BE2C (cell line): ENCODE measurements at regions not wholly inside any gene's neighbourhood (a gene's known extent, or its start where the extent isn't known, plus 50 kb on each side); places are given as distances from the start of the nearest gene placed in this dataset.

Experiments used
- DNase-seq: peaks from one replicate; pipeline ENCODE4 v3.0.0-alpha.2; 2020
- H3K27me3 ChIP-seq: fragments of 250-450 bp; sonication (Bioruptor Pico); 2 replicates; pipeline ENCODE4 v1.5.1; 2020; ENCODE audit warnings: mild to moderate bottlenecking
- H3K36me3 ChIP-seq: fragments of 250-450 bp; sonication (Bioruptor Pico); 2 replicates; pipeline ENCODE4 v1.5.1; 2020; ENCODE audit warnings: mild to moderate bottlenecking
- H3K4me1 ChIP-seq: fragments of 250-450 bp; sonication (Bioruptor Pico); 2 replicates; pipeline ENCODE4 v1.5.1; 2020
- H3K4me3 ChIP-seq: 2 replicates; pipeline ENCODE4 v1.5.1; 2011; ENCODE audit warnings: low read depth, low read length
- H3K9me3 ChIP-seq: fragments of 250-450 bp; sonication (Bioruptor Pico); 2 replicates; pipeline ENCODE4 v1.5.1; 2020
- TF ChIP-seq, protein P1 (sequence below): IDR thresholded peaks from 2 replicates; pipeline ENCODE4 v1.5.1; 2012; ENCODE audit warnings: mild to moderate bottlenecking, low read depth, low read length

- Histone ChIP-seq H3K4me1 (no peaks in the 10 kb centered on the region), H3K36me3 (no peaks in the 10 kb centered on the region), H3K27me3 (no peaks in the 10 kb centered on the region), H3K9me3 (no peaks in the 10 kb centered on the region), H3K4me3 (no peak overlapping the region)
- TF ChIP-seq, protein P1, sequence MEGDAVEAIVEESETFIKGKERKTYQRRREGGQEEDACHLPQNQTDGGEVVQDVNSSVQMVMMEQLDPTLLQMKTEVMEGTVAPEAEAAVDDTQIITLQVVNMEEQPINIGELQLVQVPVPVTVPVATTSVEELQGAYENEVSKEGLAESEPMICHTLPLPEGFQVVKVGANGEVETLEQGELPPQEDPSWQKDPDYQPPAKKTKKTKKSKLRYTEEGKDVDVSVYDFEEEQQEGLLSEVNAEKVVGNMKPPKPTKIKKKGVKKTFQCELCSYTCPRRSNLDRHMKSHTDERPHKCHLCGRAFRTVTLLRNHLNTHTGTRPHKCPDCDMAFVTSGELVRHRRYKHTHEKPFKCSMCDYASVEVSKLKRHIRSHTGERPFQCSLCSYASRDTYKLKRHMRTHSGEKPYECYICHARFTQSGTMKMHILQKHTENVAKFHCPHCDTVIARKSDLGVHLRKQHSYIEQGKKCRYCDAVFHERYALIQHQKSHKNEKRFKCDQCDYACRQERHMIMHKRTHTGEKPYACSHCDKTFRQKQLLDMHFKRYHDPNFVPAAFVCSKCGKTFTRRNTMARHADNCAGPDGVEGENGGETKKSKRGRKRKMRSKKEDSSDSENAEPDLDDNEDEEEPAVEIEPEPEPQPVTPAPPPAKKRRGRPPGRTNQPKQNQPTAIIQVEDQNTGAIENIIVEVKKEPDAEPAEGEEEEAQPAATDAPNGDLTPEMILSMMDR = no peak
- no peak for DNase-seq
These were observed 1122.6 kb downstream of the FLRT2 start for GRCh38 chr14:86652526-86652925.

GRCh38 chr14:86646696-86647690, 1117.0 kb downstream of the FLRT2 start:
- TF ChIP-seq, protein P1 = peak; percentile 41
- DNase-seq = no peak
- Histone ChIP-seq H3K4me1 (no peaks in the 10 kb centered on the region), H3K36me3 (no peaks in the 10 kb centered on the region), H3K4me3 (no peak overlapping the region), H3K9me3 (no peaks in the 10 kb centered on the region), H3K27me3 (no peaks in the 10 kb centered on the region)

GRCh38 chr14:86646125-86646524, 1116.2 kb downstream of the FLRT2 start:
- Histone ChIP-seq H3K4me3 (no peak overlapping the region), H3K27me3 (no peaks in the 10 kb centered on the region), H3K9me3 (no peaks in the 10 kb centered on the region), H3K4me1 (no peaks in the 10 kb centered on the region), H3K36me3 (no peaks in the 10 kb centered on the region)
- no peak for DNase-seq
- TF ChIP-seq, protein P1 = no peak

DNA sequence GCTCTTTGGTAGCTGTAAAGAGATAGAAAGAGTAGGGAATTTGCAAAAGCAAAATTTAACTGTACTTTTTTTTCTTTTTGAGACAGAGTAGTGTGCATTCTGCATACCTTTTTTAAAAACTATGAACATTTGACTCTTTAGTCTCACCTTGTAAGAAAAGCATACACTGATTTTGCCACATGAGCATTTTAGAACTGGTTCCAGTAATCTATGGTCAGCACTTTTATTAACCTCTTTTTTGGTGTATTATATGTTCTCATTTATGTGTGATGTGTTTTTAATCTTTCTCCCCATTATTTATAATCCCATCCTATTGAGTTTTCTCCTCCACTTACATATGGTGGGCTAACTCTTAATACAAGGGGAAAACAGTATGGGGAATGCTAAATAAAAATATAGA, 1111.4 kb downstream of the FLRT2 start:
- no peaks in the 10 kb centered on the region for H3K9me3 ChIP-seq
- no peaks in the 10 kb centered on the region for H3K4me1 ChIP-seq
- TF ChIP-seq, protein P1 = no peak
- H3K4me3 ChIP-seq = no peak overlapping the region
- DNase-seq = no peak
- no peaks in the 10 kb centered on the region for H3K27me3 ChIP-seq
- H3K36me3 ChIP-seq = no peaks in the 10 kb centered on the region

DNA sequence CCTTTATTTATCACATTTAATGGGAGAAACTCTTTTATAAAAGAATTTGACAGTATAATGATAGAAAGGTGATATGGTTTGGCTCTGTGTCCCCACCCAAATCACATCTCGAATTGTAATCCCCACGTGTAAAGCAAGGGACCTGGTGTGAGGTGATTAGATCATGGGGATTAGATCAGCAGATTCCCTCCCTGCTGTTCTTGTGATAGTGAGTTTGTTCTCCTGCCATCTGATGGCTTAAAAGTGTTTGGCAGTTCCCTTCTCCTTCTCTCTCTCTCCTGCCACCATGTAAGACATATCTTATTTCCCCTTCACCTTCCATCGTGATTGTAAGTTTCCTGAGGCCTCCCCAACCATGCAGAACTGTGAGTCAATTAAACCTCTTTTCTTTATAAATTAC, 1110.3 kb downstream of the FLRT2 start:
- DNase-seq = no peak
- Histone ChIP-seq H3K4me1 (no peaks in the 10 kb centered on the region), H3K4me3 (no peak overlapping the region), H3K27me3 (no peaks in the 10 kb centered on the region), H3K36me3 (no peaks in the 10 kb centered on the region), H3K9me3 (no peaks in the 10 kb centered on the region)
- TF ChIP-seq, protein P1 = no peak

DNA sequence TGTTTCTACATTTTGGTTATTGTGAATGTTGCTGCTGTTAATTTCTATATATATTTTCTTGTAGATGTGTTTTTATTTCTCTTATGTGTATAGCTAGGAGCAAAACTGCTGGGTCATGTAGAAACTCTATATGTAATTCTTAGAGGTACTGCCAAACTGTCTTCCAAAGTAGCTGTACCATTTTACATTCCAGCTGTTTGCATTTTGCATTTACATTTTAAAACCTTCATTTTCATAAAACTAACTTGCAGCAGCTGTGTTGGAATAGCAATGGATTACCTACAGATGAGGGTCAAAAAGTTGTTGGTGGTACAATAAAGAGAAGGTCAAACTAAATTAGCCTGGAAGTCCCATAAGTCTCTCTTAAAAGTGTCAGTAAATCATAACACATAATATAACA, 1109.7 kb downstream of the FLRT2 start:
- H3K27me3 ChIP-seq = no peaks in the 10 kb centered on the region
- H3K36me3 ChIP-seq = no peaks in the 10 kb centered on the region
- H3K4me3 ChIP-seq = no peak overlapping the region
- H3K9me3 ChIP-seq = no peaks in the 10 kb centered on the region
- no peak for DNase-seq
- no peaks in the 10 kb centered on the region for H3K4me1 ChIP-seq
- TF ChIP-seq, protein P1 = no peak
